ENCODE measurements at regions not wholly inside any gene's neighbourhood (a gene's known extent, or its start where the extent isn't known, plus 50 kb on each side); places are given as distances from the start of the nearest gene placed in this dataset.
A peak's percentile ranks its signal among the peaks of the same experiment; 100 is the strongest.
"Not testable (repeated sequence)": the region's sequence is repeated elsewhere in the genome, so short reads cannot be mapped to it uniquely, and the experiment has no call there.

DNA sequence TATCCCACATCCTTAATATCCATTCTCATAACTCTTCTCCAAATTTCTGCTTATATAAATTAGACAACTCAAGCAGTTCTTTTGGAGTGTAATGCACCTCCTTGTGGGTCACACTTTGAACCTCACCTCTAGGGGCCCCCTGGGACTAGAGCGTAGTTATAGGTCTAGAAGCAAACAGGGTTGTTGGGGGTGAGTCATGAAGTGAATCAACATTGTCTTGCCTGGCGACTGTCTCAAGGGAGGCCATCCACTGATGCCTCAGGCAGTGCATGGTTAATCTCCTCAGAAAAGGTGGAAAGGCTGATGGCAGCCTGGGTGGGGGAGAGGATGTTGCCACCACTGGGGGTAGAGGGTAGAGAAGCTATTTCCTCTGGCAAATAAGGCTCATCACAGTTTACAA lies 129.1 kb downstream of the TNFRSF21 start:
- DNase-seq, result no peak

DNA sequence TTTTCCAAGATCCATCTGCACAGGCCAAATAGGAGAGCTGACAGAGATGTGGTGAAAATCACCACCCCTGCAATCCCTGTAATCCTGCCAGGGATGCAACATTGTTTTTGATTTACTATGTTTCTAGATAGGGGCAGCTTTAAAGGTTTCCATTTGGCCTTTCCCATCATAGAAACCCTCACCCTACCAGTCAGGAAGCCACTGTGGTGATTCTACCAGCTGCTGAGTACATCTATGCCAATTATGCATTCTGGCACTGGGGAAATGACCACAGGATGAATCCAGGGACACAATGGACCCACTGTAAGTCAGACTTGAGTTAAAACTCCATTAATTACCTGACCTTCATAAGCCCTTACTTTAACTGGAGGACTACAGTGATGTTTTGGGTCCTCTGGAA lies 130.4 kb downstream of the TNFRSF21 start:
- DNase-seq, result no peak

DNA sequence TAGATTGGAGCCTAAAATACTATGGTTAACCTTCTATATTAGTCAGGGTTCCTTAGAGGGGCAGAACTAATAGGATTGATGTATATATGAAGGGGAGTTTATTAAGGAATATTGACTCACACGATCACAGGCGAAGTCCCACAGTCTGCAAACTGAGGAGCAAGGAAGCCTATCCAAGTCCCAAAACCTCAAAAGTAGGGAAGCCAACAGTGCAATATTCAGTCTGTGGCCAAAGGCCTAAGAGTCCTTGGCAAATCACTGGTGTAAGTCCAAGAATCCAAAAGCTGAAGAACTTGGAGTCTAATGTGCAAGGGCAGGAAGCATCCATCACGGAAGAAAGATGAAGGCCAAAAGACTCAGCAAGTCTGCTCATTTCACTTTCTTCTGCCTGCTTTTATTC lies 133.5 kb upstream of the ADGRF1 start:
- no peak for DNase-seq

DNA sequence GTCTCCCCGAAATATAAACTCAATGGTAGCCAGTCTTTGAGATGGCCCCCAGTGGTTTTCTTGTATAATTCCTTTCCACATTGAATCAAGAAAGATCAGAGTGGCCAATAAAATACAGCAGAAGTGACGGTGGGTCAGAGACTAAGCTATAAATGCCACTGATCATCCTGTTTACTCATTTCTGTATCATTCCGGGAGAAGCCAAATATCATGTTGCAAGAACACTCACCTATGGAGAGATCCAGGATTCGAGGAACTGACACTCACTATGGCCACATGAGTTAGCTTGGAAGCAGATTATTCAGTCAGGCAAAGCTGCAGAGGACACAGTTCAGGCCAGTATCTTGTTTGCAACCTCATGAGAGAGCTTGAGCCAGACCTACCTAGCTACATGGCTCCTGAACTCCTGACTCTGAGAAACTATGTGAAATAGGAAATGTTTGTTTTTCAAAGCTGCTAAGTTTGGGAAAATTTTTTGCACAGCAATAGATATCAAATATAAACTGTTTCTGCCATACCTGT lies 132.4 kb upstream of the ADGRF1 start:
- DNase-seq, result no peak

DNA sequence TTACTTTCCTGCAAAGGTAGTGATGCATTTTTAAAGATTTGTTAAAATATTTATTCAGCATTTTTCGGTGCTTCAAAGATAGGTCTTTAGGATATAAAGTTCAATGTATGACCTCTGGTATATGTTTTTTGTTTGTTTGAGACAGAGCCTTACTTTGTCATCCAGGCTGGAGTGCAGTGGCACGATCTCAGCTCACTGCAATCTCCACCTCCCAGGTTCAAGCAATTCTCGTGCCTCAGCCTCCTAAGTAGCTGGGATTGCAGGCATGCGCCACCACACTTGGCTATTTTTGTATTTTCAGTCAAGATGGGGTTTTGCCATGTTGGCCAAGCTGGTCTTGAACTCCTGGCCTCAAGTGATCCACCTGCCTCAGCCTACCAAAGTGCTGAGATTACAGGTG lies 131.9 kb upstream of the ADGRF1 start:
- not testable (repeated sequence) for DNase-seq

DNA sequence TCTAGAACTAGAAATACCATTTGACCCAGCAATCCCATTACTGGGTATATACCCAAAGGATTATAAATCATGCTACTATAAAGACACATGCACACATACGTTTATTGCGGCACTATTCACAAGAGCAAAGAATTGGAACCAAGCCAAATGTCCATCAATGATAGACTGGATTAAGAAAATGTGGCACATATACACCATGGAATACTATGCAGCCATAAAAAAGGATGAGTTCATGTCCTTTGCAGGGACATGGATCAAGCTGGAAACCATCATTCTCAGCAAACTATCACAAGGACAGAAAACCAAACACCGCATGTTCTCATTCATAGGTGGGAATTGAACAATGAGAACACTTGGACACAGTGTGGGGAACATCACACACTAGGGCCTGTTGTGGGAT lies 131.0 kb upstream of the ADGRF1 start:
- not testable (repeated sequence) for DNase-seq

DNA sequence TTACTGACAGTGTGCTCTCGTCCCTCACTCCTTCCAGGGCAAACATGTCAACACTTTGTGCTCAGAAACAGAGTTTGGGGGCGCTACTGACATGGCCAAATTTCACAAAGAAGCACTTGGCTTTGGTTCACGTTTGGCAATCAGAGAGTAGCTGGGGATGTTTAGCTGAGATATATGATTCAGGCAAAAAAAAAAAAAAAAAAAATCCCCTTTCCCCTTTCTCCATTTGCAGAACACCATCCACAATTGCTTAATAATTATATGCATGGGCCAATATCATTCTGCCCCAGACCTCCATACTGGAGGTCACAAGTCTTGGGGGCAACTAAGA lies 128.4 kb upstream of the ADGRF1 start:
- no peak for DNase-seq

DNA sequence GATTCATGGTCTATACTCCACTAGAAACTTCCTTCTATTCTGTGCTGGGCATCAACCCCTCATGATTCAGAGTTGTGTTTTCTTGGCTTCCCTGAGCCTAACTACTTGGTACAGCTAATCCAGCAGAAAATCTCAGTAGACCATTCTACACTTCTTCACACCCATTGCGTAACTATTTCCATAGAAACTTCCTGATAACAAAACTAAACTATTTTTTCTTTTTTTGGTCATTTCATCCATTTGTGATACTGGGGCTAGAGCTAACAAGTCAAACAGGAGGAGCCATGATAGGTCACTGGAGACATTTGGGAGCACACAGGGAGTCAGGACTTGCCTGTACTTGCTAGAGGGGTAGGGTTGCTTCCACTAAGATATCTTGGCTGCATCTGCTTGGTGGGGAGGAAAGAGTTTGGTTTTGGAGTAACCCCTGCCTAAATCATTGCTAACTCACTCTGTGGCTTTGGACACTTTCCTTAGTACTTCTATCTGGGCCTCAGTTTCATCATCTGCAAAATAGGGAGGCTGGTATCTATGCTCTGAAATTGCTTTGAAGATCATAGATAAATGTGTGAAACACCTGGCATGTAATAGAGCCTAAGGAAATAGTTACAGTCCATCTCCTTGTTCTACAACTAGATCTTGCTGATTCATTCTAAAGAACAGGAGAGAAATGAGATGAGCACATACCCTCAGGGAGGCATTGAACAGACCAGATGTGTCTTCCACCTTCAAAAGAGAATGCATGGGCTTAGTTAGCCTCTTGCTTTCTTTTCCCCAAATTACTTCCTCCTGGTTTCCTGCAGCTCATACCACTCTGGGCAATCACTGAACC lies 127.9 kb upstream of the ADGRF1 start:
- no peak for DNase-seq

DNA sequence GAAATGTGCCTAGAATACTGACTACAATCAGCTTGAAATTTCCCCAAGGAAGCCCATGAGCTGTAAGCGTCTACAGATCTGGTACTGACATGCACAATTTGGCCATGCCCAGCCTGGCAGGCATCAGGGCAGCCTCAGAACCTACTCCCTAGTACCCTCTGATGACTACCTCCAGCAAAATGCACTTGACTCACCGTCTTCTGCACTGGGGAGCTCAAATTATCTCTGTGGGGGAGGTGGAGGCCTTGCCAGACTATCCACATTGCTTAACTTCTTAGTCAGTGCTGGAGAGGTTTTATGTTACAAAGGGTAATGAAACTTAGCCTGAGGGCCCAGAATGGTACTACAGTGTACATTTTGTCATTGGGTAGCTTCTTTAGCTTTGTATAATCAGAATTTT lies 126.0 kb upstream of the ADGRF1 start:
- DNase-seq, result peak; percentile 23

DNA sequence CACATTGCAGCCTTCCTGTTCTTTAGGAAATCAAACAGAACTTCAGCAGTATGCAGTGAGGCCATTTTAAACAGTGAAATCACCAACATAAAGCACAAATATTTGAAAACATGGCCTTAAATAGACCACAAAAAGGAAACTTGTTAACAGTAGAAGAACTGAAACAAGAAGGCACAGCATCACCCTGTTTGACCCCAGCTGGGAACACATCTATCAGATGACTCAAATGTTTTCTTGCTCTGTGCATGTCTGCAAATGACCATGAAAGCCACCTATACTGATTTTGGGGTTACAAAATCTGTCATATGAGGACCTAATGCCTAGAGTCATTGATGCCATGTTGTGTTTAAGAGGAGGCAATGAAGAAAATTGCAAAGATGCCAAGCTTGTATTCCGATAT lies 123.8 kb upstream of the ADGRF1 start:
- DNase-seq, result no peak

DNA sequence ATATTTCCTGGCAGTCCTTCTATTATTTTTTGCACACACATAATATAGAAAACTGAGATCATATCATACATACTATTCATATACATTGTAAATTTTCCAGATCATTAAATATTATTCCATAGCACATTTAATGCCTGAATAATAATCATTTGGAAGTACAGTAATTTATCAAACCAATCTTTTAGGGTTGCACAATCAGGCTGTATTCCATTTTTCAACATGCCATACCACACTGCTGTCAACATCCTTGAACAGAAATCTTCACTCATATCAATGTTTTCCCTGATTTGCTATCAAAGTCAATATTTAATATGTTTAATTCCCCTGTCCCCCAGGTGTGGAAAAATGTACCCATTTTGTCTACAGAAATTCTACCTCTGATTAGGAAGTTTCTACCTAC lies 122.7 kb upstream of the ADGRF1 start:
- no peak for DNase-seq

DNA sequence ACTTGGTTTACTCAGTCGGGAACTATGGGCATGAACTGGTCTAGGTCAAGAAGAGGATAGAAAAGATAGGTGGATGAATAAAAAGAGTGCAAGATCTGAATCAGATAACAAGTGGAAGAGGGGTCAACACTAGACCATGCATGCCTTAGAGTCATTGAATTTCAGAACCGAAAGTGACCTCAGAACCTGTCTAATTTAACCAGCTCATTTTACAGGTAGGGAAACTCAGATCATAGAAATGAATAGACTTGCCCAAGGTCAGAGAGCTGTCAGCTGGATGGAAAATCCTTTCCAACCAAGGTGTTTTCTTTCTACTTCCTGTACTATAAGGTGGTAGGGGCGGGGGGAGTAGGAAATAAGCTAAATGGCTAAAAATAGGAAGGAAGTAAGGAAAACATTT lies 121.4 kb upstream of the ADGRF1 start:
- no peak for DNase-seq

DNA sequence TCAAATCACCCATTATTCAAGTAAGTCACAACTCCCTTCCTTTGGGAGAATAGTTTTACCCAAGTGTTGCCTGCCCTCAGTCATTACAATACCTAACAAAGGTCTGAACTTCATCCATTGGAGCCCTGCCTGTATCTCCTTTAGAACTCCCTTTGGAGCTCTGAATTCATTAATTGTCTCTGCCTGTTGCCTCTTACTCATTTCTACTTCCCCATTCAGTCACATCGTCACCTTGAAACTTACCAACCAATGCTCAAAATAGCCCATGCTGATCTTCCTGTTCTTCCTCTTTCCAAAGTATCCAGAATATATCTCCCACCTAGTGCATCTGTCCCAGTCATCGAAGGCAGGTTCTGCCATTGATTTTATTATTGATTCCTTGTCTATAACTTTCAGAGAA lies 120.7 kb upstream of the ADGRF1 start:
- DNase-seq, result no peak

DNA sequence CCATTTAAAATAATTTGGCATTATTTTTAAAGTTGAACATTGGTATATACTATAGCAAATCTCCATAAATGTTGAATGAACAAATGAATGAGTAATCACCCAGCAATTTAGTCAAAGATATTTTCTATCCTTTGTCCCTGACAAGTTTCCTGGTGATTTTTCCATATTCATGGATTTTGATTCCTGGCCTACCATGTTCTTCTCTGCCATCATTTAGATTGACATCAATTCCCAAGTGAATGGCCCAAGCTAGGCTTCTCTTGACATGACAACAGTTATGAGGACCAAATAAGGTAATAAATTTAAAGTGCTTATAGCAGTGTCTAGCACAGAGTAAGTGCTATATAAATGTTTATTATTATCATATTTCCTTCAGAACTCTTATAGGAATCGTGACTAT lies 120.1 kb upstream of the ADGRF1 start:
- DNase-seq, result no peak

DNA sequence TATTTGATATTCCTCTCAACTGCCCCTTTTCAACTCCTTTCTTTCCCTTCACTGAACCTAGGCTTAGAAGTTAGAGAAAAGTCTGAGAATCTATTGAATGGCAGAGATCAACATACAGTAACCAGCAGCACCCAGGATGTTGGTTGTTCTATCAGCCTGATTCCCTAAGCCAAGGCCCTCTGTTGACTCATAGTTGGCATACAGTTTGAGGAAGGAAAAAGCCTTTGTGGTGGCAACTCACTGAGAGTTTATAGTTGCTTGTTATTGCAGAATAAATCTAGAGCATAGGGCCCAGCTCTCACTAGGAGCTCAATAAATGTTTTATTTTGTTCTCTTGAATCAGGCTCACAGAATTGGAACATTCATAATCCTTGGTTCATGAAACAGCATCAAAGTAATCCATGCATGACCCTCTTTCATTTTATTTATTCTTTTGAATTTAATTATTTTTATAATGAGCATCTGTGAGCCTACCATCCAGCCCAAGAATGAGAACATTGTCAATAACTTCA lies 119.1 kb upstream of the ADGRF1 start:
- DNase-seq, result no peak

DNA sequence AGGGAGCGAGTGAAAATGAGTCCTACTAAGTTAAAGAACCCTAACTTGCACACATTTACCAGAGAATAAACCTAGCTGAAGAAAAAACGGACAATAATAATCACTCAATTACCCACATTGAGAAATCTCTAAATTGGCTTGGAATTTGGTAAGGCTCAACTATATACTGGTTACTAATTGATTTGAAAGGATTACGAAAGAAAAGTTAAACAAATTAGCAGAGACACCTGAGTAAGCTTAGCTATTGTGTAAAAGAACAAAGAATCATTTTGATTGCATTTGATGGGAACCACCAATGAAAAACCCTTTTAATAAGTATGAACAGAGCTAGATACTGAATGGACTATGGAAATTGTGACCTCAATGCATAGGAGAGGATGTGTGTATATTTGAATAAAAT lies 118.6 kb upstream of the ADGRF1 start:
- DNase-seq, result no peak

DNA sequence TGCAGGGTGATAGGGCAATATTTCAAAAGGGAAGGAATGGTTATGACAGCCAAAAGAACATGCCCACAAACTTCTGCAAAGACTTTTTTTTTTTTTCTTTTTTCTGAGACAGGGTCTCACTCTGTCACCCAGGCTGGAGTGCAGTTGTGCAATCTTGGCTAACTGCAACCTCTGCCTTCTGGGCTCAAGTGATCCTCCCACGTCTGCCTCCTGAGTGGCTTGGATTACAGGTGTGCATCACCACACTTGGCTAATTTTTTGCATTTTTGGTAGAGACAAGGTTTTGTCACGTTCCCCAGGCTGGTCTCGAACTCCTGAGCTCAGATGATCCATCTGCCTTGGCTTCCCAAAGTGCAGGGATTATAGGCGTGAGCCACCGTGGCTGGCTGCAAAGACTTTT lies 117.6 kb upstream of the ADGRF1 start:
- DNase-seq, result no peak

DNA sequence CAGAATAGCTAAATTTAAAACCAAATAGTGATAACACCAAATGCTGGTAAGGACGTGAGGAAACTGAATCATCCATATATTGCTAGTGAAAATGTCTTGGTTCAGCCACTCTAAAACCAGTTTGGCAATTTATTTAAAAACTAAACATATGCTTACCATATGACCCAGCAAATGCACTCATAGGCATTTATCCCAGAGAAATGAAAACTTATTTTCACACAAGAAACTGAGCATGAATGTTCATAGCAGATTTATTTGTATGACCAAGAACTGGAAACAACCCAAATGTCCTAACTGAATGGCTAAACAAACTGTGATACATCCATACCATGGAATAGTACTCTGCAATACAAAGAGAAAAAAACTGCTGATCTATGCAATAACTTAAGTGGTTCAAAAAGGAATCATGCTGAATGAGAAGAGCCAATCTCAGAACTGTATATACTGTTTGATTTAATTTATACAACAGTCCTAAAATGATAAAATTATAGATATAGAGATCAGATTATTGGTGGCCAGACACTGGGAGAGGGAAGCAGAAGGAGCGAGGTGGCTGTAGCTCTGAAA lies 115.6 kb upstream of the ADGRF1 start:
- no peak for DNase-seq

DNA sequence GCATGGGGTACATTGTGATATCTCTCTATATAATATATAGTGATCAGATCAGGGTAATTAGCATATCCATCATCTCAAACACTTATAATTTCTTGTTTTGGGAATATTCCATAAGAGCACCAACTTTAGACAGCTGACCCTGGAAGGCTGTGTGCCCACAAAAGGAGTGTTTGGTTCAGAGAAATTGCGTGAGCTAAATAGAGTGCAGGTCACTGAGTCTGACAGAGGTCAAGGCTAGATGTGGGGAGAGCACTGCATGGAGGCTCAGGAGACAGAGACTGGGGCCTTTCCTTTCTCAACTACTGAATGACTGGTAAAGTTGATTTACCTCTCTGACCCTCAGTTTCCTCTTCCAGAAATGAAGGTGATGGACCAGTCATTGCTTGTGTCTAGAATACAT lies 114.9 kb upstream of the ADGRF1 start:
- DNase-seq, result no peak

DNA sequence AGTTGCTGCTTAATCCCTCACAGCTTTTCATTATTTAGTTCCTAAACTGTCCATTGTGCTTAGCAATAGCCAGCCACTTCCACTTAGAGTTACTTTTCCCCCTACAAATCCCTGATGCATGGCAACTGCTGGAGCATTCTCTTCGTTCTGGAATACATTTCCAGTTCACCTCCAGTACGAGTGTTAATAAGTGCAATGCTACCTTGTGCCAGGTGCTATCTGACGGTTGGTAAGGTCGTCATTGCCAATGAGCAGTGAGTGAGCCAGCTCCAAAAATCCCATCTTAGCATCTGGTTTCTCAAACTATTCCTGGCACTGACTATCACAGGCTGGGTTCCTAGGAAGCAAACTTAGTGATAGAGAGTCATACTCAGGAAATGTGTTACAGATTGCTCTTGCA lies 114.1 kb upstream of the ADGRF1 start:
- DNase-seq, result no peak

DNA sequence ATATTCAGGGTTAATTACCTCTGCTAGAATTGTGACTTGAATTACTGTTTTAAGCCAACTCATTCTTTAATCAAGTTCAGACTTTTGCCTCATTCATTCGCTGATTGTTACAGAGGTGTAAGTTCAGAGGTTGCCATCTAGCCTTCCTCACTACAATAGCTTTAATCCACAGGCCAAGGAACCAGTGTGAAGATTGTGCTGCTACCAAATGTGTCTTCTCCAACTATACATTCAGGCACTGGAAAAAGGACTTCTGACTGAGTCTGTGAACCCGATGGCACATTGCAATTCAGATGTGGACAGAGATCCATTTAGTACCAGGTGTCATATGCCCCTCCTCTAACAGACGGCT lies 111.2 kb upstream of the ADGRF1 start:
- DNase-seq, result no peak

DNA sequence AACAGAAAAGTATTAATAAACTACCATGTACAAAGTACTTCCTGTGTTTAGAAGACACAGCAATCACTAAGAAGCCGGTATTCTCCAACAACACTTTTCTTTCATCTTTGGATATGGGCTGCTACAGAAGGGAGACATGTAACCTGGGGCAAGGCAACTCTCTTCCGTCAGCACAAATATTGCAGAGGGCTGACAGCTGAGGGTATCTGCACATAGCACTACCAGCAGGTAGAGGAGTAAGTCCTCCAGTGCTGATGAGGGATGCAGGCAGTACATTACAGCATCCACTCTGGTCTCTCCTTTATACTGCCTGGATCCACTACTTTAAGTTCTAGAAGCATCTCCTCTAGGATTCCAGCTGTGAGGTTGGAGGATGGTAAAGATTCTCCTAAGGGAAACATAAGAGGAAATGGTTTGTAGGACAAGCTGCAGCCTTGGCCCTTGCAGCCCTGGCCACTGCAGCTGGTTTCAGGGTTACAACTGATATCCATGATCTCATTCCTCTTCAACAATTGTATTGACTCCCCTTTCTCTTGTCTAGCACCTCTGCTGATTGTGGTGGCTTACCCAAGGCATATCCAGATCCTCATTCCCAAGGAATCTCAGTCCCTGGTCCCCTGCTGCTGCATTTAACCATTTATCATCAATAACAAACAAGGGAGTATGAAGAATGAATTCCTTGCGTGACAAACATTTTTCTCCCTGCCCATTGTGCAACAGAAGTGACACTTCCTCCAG lies 110.7 kb upstream of the ADGRF1 start:
- no peak for DNase-seq

DNA sequence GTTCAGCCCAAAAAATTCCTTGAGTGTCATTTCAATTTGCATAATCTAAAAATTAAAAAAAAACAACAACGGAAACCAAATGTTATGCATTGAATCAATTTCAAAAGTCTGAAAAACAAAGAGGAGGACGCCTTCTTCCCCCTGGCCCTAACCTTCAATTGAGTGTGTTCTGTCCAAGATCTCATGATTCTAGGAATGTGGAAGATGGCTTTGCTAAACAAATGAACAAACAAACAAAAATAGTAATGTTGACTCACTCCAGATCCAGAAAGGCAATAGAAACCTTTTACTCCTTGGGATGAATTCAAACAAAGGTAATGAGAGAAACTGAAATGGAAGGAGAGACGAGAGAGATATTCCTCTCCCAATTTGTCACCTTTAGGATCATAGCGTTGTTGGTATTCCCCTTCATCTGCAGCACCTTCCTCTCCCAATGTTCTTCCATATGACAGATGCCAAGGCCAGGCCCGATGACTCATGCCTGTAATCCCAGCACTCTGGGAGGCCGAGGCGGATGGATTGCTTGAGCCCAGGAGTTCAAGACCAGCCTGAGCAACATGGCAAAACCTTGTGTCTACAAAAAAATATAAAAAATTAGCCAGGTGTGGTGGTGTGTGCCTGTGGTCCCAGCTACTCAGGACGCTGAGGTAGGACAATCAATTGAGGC lies 109.2 kb upstream of the ADGRF1 start:
- no peak for DNase-seq

DNA sequence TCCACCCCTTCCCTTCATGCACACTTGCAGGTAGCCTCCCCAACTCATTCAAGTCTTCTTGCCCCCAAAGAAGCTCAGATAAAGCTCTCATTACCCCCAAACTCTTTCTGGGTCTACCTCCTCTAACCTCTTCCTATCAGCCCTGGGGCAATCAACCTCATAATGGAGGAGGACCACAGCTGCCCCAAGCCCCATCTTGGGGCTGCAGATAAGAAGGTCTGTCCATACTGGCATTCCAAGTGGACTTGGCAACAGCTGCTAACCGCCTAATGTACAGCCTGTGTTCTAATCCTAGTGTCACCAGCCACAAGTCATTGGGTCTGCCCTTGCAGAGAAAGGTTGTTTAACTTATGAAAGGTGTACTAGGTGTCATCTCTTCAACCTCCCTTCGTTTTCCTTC lies 107.4 kb upstream of the ADGRF1 start:
- no peak for DNase-seq

Measured in NCI-H2029 (cell line).